Epithelial cell of proximal tubule (primary cell): ENCODE measurements at regions not wholly inside any gene's neighbourhood (a gene's known extent, or its start where the extent isn't known, plus 50 kb on each side); places are given as distances from the start of the nearest gene placed in this dataset.

Source experiments
- DNase-seq: peaks from one replicate; pipeline ENCODE4 v3.0.0-alpha.2; 2011; ENCODE audit warnings: low read depth
- H3K4me3 ChIP-seq: 2 replicates; pipeline ENCODE4 v1.5.1; 2011; ENCODE audit warnings: low read depth, mild to moderate bottlenecking, low read length
- TF ChIP-seq, protein P1 (sequence below): conservative IDR thresholded peaks from 2 replicates; pipeline ENCODE4 v1.5.1; 2012; ENCODE audit warnings: low read depth, mild to moderate bottlenecking, low read length

DNA sequence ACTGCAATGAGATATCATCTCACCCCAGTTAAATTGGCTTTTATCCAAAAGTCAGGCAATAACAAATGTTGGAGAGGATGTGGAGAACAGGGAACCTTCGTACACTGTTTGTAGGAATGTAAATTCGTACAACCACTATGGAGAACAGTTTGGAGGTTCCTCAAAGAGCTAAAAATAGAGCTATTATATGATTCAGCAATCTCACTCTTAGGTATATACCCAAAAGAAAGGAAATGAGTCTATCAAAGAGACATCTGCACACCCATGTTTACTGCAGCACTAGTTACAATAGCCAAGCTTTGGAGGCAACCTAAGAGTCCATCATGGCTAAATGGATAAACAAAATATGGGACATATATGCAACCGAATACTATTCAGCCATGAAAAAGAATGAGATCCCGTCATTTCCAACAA, 68.0 kb upstream of the HES1 start:
- TF ChIP-seq, protein P1, sequence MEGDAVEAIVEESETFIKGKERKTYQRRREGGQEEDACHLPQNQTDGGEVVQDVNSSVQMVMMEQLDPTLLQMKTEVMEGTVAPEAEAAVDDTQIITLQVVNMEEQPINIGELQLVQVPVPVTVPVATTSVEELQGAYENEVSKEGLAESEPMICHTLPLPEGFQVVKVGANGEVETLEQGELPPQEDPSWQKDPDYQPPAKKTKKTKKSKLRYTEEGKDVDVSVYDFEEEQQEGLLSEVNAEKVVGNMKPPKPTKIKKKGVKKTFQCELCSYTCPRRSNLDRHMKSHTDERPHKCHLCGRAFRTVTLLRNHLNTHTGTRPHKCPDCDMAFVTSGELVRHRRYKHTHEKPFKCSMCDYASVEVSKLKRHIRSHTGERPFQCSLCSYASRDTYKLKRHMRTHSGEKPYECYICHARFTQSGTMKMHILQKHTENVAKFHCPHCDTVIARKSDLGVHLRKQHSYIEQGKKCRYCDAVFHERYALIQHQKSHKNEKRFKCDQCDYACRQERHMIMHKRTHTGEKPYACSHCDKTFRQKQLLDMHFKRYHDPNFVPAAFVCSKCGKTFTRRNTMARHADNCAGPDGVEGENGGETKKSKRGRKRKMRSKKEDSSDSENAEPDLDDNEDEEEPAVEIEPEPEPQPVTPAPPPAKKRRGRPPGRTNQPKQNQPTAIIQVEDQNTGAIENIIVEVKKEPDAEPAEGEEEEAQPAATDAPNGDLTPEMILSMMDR, result no peak
- DNase-seq, result no peak
- no peak overlapping the region for H3K4me3 ChIP-seq

DNA sequence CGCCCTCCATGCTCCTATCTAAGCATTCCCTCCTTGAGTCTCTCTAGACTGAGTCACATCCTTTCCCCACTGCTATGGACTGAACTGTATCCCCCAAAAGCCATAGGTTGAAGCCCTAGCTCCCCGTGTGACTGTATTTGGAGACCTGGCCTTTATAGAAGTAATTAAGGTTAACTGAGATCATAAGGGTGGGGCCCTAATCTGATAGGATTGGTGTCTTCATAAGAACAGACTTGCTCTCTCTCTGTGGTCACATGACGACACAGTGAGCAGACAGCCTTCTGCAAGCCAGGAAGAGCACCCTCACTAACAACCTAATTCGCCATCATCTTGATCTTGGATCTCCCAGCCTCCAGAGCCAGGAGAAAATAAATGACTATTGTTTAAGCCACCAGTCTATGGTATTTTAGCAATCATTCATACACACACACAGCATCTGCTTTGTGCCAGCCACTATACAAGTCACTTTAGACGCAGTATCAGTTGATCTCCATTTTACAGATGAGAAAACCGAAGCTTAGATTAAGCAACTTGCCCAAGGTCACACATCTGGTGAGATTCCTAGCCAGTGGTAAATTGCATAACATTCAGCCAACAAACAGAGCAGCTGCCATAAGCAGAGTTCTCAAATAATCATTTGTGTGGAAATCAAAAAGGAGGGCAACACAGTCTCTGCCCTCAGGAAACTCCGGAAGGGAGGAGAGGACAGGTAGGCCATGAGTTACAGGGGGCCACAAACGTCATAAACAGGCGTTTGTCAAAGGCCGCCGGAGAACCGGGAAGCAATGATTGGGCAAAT, 66.3 kb upstream of the HES1 start:
- TF ChIP-seq, protein P1, result no peak
- H3K4me3 ChIP-seq, result no peak overlapping the region
- no peak for DNase-seq

DNA sequence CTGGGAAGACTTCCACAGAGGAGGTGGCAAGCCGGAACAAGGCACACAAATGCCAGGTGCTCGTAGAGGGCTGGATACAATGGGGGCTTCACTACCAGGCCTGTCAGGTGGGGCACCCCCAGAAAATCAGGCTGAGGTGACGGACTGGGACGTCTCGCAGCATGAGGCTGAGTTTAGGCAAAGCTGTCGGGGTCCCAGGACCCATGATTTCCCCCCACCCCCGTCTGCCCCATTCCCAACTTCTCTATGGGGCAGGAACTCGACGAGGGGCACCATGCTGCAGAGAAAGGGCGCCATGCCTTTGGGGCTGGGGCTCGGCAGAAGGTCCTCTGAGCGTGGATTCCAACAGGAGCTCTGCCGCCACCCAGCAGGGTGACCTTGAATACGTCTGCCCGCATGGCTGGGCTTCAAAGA, 65.7 kb upstream of the HES1 start:
- peak overlapping the region; percentile 36 for H3K4me3 ChIP-seq
- DNase-seq, result no peak
- TF ChIP-seq, protein P1, result no peak

DNA sequence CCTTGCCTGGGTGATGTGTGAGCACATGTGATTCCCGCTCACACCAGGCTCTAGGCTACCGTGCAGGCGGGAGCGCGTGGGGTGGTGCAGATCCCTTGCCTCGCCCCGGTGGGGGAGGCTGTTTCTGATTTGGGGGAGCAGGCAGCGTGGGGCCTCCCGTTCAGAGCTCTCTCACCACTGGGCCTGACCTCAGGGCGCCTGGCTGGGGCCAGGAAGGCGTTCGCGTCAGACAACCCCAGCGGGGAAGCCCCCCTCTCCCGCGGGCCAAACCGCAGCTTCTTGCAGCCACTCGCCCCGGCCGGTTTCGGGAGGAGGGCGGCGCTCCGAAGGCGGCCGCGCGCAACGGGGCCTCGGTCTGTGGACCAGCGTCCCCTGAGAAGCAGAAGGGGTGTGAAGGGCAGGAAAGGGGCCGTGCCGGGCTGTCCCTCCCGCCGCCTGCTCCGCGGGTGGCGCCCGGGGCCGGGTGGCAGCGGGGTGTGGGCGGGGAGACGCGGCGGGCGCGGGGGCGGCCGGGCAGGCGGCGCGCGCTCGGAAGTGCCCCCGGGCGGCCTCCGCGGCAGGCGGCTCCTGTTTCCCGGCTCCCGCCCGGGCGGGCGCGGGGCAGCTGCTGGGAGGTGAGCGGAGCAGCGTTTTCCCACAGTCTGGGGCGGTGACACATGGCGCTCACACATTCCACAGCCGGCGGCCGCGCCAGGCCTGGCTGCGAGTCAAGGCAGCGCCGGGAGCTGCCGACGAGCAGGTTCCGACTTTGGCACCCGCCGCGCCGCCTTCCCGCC, 65.1 kb upstream of the HES1 start:
- TF ChIP-seq, protein P1, result no peak
- H3K4me3 ChIP-seq, result peak overlapping the region; percentile 54
- no peak for DNase-seq

DNA sequence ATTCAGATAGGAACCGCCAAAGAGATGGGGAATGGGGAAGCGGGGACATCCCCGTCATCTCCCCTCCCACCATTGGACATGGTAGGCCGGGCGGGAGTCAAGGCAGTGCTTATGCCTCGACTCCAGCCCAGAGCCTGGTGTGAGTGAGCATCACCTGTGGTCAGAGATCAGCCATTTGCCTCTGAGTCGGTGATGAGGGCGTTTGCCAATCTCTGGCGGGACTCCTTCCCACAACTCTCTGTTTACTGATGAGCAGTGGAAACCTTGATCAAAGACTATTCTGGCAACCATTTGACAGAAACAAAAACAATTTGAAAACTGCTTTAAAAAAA, 63.9 kb upstream of the HES1 start:
- H3K4me3 ChIP-seq, result no peak overlapping the region
- no peak for DNase-seq
- TF ChIP-seq, protein P1, result no peak

DNA sequence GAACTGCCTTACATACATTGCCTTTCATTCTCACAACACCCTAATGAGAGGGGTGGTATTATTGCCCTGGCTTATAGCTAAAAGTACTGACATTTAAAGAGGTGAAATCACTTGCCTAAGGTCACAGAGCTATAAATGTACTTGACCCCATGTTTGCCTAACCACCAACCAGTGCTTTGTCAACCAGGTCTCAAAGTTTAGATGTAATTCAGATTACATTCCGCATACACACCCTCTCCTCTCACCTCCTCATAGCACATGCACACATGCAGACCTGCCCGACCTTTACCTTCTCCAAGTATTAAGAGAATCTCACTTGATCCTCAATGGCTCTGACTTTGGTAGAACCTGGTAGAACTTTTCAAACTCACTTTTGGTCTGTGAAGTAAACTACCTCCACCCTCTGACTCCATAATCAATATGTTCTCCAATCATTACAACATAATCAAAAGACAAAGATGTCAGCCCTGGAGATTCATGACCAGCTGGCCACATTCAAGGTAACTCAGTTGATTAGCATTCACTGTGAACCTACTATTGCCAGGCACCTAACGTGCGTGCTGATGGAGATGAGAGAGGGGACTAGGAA, 63.2 kb upstream of the HES1 start:
- H3K4me3 ChIP-seq, result no peak overlapping the region
- TF ChIP-seq, protein P1, result no peak
- DNase-seq, result no peak
